H1 (cell line): ENCODE measurements at regions not wholly inside any gene's neighbourhood (a gene's known extent, or its start where the extent isn't known, plus 50 kb on each side); places are given as distances from the start of the nearest gene placed in this dataset.

Source experiments
- CTBP2 ChIP-seq: IDR thresholded peaks from 2 replicates; pipeline ENCODE4 v1.7.0; 2011; ENCODE audit warnings: borderline replicate concordance, mild to moderate bottlenecking, moderate library complexity, mixed read lengths, low read length; ENCODE audit not compliant: insufficient read depth, insufficient read length
- KDM1A ChIP-seq: fragments of 200-600, 300-600 bp; sonication (generic); IDR thresholded peaks from 2 replicates; pipeline ENCODE4 v1.7.1; 2016; ENCODE audit warnings: mild to moderate bottlenecking, low read length, borderline replicate concordance
- PHF8 ChIP-seq: fragments of 200-600 bp; sonication (generic); conservative IDR thresholded peaks from 2 replicates; pipeline ENCODE4 v1.7.1; 2012; ENCODE audit warnings: low read depth, mild to moderate bottlenecking, inconsistent platforms, low read length, moderate library complexity
- POLR2A ChIP-seq, 2 experiments: IDR thresholded peaks; 1 replicate in 1 of 2; 2 replicates in 1 of 2; pipeline ENCODE4 v1.6.1; 2011; ENCODE audit warnings: low read depth in 2 of 2, low read length in 2 of 2, mild to moderate bottlenecking in 2 of 2; ENCODE audit errors: control extremely low read depth in 1 of 2
- SIX5 ChIP-seq: IDR thresholded peaks from 2 replicates; pipeline ENCODE4 v1.6.1; 2011; ENCODE audit warnings: mild to moderate bottlenecking, low read depth, low read length

DNA sequence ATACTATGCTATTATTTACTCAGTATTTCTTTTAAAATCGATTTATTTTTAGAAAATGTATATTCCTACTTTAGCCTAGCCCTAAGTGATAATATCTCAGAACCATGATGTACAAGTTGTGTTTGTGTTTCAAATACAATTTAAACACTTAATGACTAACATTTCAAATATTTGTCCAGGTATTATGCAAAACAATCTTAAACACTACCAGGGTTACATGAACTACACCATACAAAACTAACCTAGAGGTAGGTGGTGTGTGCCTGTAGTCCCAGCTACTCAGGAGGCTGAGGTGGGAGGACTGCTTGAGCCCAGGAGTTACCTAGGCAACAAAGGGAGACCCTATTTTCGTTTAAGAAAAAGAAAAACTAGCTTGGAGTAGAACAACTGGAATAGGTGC is 83.0 kb upstream of the TMEM33 start (continued):
- TF ChIP-seq CTBP2 (no peak), POLR2A (IDR thresholded peaks at IDR 0.05; ENCODE audit: control extremely low read depth in 1 of 2, low read depth in 2 of 2, low read length in 2 of 2) (no peak), KDM1A (no peak), SIX5 (no peak), PHF8 (no peak)
